HG03571 (cell line): ENCODE measurements at regions not wholly inside any gene's neighbourhood (a gene's known extent, or its start where the extent isn't known, plus 50 kb on each side); places are given as distances from the start of the nearest gene placed in this dataset.

Experiments used
- ATAC-seq: cut with Tn5 transposase; IDR thresholded peaks from one replicate; pipeline ENCODE4 v1.9.1; 2021; ENCODE audit not compliant: unreplicated experiment

DNA sequence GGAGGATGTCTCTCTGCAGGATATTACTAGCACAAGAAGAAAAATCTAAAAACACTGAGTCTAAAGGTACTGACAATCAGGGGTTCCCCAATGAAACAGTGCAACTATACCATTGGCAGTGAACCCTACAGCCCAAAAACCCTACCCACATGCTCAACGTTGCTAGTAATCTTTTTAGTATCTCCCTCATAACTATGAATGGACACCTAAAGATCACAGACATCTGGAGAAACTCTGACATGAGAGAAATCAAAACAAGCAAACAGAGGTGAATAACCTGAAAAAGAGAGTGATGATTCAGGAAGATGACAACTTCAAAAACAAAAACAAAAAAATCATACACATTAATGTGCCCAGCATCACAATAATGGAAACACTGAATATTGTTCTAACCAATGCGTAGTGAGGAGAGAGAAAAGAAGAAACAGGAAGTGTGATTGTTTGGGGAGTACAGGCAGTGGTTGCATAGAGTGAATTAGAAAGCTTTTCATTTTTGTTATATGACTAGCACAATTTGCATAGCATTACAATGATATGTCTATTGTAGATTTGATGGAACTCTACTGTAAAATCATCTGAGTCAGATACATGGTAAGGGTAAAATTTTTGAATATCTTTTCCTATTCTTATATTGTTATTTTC is 78.9 kb upstream of the FMR1 start:
- no peak for ATAC-seq

DNA sequence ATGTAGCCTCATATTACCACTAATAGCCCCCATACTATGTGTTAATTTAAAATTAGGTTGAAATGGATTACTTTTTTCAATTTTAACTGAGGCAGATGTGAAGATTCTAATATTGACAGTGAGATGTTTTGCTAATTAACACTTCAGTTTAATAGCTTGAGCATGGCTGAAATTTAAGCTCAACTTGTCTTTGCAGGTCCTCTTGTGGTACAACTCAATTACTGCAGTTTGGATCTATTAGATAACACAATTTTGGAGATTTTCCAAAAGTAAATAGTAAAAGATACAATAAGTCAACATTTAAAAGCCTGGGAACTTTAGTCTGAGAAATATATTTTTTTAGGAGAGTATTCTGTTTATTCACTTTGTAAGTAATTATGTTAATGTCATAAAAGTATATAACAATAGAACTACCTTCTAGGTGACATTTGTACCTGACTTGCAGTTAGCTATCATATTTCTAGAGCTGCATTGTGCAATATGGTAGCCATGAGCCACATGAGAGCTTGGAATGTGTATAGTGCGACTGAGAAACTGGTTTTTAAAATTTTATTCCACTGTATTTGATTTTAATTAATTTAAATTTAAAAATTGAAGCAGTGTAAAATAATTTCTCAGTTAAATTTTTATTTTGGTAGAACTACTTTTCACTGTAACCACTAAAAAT is 73.1 kb upstream of the FMR1 start:
- ATAC-seq = no peak

- no peak for ATAC-seq
These were observed 65.0 kb upstream of the FMR1 start for GRCh38 chrX:147846676-147847075.

- no peak for ATAC-seq
These were observed 63.7 kb upstream of the FMR1 start for GRCh38 chrX:147847999-147848398.

DNA sequence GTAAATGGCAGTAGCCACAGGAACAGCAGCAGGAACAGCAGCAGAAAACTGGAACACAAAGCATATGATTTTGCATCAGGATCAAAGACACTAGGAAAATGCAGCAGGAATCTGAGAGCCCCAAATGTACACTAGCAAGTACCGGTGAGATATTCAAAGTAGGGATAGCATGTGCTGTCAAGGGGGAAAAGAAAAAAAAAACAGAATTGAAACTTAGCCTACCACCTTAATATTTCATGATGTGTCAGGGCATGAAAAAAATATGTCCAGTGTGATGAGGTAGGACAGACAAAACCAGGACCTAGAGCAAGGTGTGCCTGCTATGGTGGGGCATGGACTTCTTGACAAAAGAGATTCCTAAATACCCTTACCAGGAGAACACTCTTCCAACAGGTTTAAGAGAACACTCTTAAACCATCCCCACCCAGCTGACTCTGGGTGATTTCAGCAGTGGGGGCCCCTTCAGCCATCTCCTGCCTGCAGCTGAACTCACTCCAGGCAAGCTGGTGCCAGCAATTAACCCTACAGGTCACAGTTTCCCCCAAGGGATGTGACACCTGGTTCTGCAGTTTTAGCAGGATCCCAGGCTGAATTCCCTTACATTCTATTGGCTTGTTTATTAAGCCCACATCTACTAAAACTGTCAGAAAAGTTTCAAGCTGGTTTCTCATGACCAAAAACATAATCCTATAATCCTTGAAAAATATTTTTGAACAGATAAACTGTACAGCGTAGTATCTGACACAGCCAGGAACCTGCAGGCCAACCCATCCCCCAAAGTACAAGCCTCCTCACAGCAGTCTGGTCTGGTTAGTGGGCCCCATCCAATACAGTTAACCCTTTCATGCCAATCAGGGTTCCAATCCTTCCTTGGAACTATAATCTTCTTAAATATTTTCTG is 62.9 kb upstream of the FMR1 start:
- ATAC-seq = no peak

DNA sequence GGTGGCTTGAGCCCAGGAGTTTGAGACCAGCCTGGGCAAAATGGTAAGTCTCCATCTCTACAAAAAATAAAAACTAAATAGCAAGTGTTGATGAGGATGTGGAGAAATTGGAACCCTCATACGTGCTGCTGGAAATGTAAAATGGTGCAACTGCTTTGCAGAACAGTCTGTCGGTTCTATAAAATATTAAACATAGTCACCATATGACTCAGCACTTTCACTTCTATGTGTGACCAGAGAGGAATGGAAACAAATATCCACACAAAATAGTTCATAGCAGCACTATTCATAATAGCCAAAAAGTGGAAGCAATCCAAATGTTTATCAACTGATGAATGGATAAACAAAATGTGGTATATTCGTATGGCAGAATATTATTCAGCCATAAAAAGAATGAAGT is 60.8 kb upstream of the FMR1 start:
- ATAC-seq = peak; percentile 85

- ATAC-seq = no peak
These were observed 58.0 kb upstream of the FMR1 start for GRCh38 chrX:147853701-147854100.

- ATAC-seq = no peak
These were observed 52.1 kb upstream of the FMR1 start for GRCh38 chrX:147859666-147860065.
